DND-41 (cell line): ENCODE measurements at regions not wholly inside any gene's neighbourhood (a gene's known extent, or its start where the extent isn't known, plus 50 kb on each side); places are given as distances from the start of the nearest gene placed in this dataset.

Experiments used
- ATAC-seq: fragments of 200-7000 bp; cut with Tn5 transposase; 3 replicates; pipeline ENCODE4 v1.9.1; 2021; ENCODE audit warnings: low read depth; ENCODE audit not compliant: insufficient read depth
- DNase-seq: peaks from one replicate; pipeline ENCODE4 v3.0.0-alpha.2; 2020
- H2AFZ ChIP-seq: 2 replicates; pipeline ENCODE4 v1.6.0; 2012; ENCODE audit warnings: low read depth, low read length
- H3K27ac ChIP-seq: 2 replicates; pipeline ENCODE4 v1.5.1; 2012; ENCODE audit warnings: low read length, inconsistent platforms
- H3K27me3 ChIP-seq: fragments of 200-600 bp; sonication (generic); 2 replicates; pipeline ENCODE4 v1.6.0; 2012; ENCODE audit warnings: low read length, mild to moderate bottlenecking, inconsistent platforms; ENCODE audit not compliant: insufficient read depth, poor library complexity
- H3K36me3 ChIP-seq: 2 replicates; pipeline ENCODE4 v1.5.1; 2012; ENCODE audit warnings: low read length, inconsistent platforms; ENCODE audit not compliant: insufficient read depth
- H3K4me1 ChIP-seq: 2 replicates; pipeline ENCODE4 v1.5.1; 2012; ENCODE audit warnings: mild to moderate bottlenecking, low read length; ENCODE audit not compliant: insufficient read depth
- H3K4me2 ChIP-seq: 2 replicates; pipeline ENCODE4 v1.6.0; 2012; ENCODE audit warnings: mild to moderate bottlenecking, moderate library complexity, low read length, inconsistent platforms; ENCODE audit not compliant: insufficient read depth
- H3K4me3 ChIP-seq, 2 experiments: fragments of 200-600 bp in 1 of 2; shearing (Covaris generic) in 1 of 2; 2 replicates each; pipeline ENCODE4 v1.5.1; 2012 to 2016; ENCODE audit warnings: inconsistent platforms in 2 of 2, low read length in 2 of 2, mild to moderate bottlenecking in 2 of 2, low read depth in 1 of 2, moderate library complexity in 1 of 2
- H3K79me2 ChIP-seq: 2 replicates; pipeline ENCODE4 v1.6.0; 2012; ENCODE audit warnings: low read length, inconsistent platforms; ENCODE audit not compliant: insufficient read depth
- H3K9ac ChIP-seq: 2 replicates; pipeline ENCODE4 v1.6.0; 2012; ENCODE audit warnings: low read depth, mild to moderate bottlenecking, inconsistent platforms, low read length, moderate library complexity
- H3K9me3 ChIP-seq: 2 replicates; pipeline ENCODE4 v1.5.1; 2012; ENCODE audit warnings: low read length, moderate library complexity, mild to moderate bottlenecking, inconsistent platforms; ENCODE audit not compliant: insufficient read depth, severe bottlenecking
- H4K20me1 ChIP-seq: 2 replicates; pipeline ENCODE4 v1.6.0; 2012; ENCODE audit warnings: low read length; ENCODE audit not compliant: insufficient read depth
- EZH2 ChIP-seq: IDR thresholded peaks from 3 replicates; pipeline ENCODE4 v1.6.1; 2012; ENCODE audit warnings: borderline replicate concordance, low read depth, mild to moderate bottlenecking, moderate library complexity, low read length, inconsistent platforms; ENCODE audit not compliant: severe bottlenecking
- TF ChIP-seq, protein P1 (sequence below): IDR thresholded peaks from 2 replicates; pipeline ENCODE4 v1.5.1; 2012; ENCODE audit warnings: borderline replicate concordance, low read length, moderate library complexity, mild to moderate bottlenecking; ENCODE audit not compliant: poor library complexity, severe bottlenecking; ENCODE audit errors: extremely low read depth

DNA sequence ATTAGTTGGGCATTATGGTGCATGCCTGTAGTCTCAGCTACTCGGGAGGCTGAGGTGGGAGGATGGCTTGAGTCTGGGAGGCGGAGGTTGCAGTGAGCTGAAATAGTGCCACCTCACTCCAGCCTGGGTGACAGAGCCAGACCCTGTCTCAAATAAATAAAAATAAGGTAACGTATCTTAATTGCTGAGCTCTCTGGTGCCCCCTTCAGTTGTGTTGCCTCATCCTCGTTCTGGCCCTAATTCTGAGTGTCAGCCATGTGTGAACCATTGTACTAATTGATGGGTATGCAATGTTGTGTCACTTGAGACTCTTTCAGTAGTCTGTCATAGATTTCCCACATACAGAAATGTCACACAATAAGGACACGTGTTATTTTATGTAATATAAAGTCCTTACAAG, 363.1 kb upstream of the RBFOX1 start:
- Histone ChIP-seq H2AFZ (no peak overlapping the region), H3K36me3 (no peaks in the 10 kb centered on the region), H3K79me2 (no peaks in the 10 kb centered on the region), H3K9ac (no peak overlapping the region), H3K27me3 (no peaks in the 10 kb centered on the region), H3K27ac (no peak overlapping the region), H3K4me1 (no peaks in the 10 kb centered on the region), H3K4me2 (no peak overlapping the region), H3K9me3 (no peaks in the 10 kb centered on the region), H4K20me1 (no peaks in the 10 kb centered on the region), H3K4me3 (no peak overlapping the region)
- DNase-seq (no peak), ATAC-seq (no peak)
- no peak for TF ChIP-seq EZH2
- TF ChIP-seq, protein P1, sequence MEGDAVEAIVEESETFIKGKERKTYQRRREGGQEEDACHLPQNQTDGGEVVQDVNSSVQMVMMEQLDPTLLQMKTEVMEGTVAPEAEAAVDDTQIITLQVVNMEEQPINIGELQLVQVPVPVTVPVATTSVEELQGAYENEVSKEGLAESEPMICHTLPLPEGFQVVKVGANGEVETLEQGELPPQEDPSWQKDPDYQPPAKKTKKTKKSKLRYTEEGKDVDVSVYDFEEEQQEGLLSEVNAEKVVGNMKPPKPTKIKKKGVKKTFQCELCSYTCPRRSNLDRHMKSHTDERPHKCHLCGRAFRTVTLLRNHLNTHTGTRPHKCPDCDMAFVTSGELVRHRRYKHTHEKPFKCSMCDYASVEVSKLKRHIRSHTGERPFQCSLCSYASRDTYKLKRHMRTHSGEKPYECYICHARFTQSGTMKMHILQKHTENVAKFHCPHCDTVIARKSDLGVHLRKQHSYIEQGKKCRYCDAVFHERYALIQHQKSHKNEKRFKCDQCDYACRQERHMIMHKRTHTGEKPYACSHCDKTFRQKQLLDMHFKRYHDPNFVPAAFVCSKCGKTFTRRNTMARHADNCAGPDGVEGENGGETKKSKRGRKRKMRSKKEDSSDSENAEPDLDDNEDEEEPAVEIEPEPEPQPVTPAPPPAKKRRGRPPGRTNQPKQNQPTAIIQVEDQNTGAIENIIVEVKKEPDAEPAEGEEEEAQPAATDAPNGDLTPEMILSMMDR: peak; percentile 22

DNA sequence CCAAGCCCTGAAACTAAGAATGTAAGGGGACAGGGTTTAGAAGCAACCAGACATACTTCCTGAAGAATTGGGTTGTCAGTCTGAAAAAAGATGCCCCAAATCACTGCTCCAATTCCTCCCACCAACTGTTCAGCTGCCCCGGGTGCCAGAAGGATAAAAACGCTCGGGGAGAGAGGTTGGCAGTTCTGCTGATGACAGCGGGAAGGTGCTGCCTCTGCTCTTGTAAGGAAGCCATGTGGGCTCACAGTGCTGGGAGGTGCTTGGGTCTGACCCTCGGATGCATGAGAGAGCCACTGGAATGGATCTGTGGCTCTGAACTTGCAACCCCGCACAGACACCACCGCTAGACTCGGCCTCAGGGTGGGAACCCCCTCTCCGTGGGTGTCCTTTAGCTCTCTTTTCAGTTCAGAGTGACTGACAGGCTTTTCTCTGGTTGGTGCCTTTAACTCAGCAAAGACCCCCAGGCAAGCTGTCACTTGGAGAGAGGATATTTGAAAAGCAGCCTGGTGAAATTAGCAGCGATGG, 364.8 kb upstream of the RBFOX1 start:
- Histone ChIP-seq H3K79me2 (no peaks in the 10 kb centered on the region), H3K9ac (no peak overlapping the region), H3K27ac (no peak overlapping the region), H3K4me3 (no peak overlapping the region), H3K4me1 (no peaks in the 10 kb centered on the region), H2AFZ (no peak overlapping the region), H4K20me1 (no peaks in the 10 kb centered on the region), H3K36me3 (no peaks in the 10 kb centered on the region), H3K9me3 (no peaks in the 10 kb centered on the region), H3K4me2 (no peak overlapping the region), H3K27me3 (no peaks in the 10 kb centered on the region)
- DNase-seq: no peak
- no peak for TF ChIP-seq EZH2
- TF ChIP-seq, protein P1: no peak
- no peak for ATAC-seq

DNA sequence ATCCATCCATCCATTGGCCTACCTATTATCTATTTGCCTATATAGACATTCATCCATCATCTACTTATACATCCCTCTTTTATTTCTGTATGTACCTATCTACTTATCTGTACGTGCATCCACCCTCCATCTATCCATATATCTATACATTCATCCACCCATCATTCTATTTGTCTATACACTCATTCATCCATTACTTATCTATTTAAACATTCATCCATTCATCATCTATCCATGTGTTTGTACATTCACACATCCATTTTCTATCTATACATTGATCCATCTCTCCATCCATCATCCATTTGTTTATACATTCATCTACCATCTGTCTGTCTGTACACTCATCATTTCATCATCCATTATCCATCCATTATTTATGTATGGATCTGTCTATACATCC, 365.7 kb upstream of the RBFOX1 start:
- Histone ChIP-seq H3K4me3 (no peak overlapping the region), H3K36me3 (no peaks in the 10 kb centered on the region), H3K27me3 (no peaks in the 10 kb centered on the region), H3K4me2 (no peak overlapping the region), H3K4me1 (peaks cover 8% of the 10 kb centered on the region), H3K27ac (no peak overlapping the region), H3K9me3 (no peaks in the 10 kb centered on the region), H3K79me2 (no peaks in the 10 kb centered on the region), H4K20me1 (no peaks in the 10 kb centered on the region), H3K9ac (no peak overlapping the region), H2AFZ (no peak overlapping the region)
- TF ChIP-seq, protein P1: no peak
- no peak for TF ChIP-seq EZH2
- DNase-seq (no peak), ATAC-seq (no peak)

DNA sequence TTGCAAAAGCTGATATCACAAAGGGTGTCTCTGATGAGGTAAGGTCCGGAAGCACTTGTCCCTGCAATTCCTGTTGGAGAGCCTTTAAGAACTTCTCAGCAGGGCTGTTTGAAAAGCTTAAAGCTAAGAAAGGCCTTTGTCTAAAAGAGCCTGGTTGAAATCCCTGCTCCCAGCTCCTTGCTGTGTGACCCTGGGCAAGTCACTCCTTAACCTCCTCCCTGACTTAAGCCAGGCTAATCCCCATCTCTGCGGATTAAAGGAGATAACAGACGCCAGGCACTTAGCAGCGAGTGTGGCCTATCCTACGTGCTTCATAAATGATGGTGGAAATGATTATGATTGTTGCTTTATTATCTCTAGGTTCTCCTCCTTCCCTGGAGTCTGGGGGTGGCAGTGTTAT, 368.0 kb upstream of the RBFOX1 start:
- Histone ChIP-seq H2AFZ (no peak overlapping the region), H3K27ac (no peak overlapping the region), H3K4me3 (no peak overlapping the region), H3K9me3 (no peaks in the 10 kb centered on the region), H3K36me3 (no peaks in the 10 kb centered on the region), H3K4me1 (peaks cover 17% of the 10 kb centered on the region), H3K27me3 (no peaks in the 10 kb centered on the region), H4K20me1 (no peaks in the 10 kb centered on the region), H3K4me2 (no peak overlapping the region), H3K79me2 (no peaks in the 10 kb centered on the region), H3K9ac (no peak overlapping the region)
- DNase-seq (no peak), ATAC-seq (no peak)
- TF ChIP-seq, protein P1: no peak
- no peak for TF ChIP-seq EZH2
